Activated T-cell treated with anti-CD3 and anti-CD28 coated beads for 48 hours (primary cell): ENCODE measurements at regions not wholly inside any gene's neighbourhood (a gene's known extent, or its start where the extent isn't known, plus 50 kb on each side); places are given as distances from the start of the nearest gene placed in this dataset.

Source experiments
- DNase-seq: peaks from one replicate; pipeline ENCODE4 v3.0.0-alpha.2; 2020; ENCODE audit warnings: low read depth

DNA sequence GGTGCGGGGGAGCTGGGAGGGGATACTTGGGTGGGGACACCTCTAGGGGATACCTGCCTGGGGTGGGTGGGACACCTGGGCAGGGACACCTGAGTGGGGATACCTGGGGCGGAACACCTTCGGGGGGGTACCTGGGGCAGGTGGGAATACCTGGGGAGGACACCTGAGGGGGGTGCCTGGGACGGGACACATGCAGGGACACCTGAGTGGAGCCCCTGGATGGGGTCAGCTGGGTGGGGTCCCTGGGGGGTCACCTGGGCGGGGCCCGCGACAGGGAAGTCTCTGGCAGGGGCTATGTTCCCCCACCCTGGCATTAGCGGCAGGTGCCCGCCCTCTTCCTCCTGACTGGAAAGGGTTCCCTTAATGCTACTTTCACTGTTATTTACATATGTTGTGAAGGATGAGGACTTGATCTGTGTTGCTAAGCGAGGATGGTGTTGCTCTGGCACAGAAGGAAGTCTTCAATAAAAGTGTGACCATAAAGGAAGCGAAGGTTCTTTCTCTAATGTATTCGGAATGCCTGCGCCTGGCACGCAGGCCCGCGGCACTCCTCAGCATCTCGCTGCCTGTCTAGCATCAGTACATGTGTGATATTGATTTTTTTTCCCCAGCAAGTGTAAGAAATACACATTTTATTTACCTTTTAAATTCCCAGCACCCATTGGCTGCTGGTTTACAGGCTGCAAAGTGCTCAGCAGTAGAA lies 801.7 kb downstream of the BRD1 start:
- DNase-seq: no peak

DNA sequence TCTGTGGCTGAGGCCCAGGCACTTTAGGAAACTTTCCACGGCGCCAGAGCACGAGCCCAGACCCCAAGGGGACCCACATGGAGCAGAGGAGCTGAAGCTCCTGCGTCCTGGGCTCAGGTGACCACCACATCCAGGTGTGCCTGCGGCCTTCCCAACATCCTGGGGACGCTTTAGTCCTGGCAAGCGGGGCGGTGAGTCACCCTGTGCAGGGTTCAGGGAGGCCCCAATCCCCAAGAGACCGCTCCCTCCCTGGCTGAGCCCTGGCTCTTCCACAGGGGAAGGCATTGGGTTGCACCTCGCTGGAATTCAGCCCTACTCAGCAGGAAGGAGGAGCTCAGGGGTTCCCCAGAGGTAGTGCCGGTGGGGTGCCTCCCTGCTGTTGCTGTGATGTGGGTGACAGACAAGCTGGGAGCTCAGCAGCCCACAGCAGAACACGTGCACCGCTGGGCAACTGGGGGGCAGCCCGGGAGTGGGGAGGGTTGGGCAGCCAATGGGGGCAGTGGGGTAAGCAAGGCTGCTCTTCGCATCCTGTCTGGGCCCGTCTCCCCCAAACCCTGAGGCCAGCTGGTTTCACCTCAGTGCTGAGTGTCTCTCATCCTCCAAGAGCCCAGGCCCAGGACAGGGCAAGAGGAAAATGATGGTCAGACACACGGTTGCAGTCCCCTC lies 802.8 kb downstream of the BRD1 start:
- no peak for DNase-seq

DNA sequence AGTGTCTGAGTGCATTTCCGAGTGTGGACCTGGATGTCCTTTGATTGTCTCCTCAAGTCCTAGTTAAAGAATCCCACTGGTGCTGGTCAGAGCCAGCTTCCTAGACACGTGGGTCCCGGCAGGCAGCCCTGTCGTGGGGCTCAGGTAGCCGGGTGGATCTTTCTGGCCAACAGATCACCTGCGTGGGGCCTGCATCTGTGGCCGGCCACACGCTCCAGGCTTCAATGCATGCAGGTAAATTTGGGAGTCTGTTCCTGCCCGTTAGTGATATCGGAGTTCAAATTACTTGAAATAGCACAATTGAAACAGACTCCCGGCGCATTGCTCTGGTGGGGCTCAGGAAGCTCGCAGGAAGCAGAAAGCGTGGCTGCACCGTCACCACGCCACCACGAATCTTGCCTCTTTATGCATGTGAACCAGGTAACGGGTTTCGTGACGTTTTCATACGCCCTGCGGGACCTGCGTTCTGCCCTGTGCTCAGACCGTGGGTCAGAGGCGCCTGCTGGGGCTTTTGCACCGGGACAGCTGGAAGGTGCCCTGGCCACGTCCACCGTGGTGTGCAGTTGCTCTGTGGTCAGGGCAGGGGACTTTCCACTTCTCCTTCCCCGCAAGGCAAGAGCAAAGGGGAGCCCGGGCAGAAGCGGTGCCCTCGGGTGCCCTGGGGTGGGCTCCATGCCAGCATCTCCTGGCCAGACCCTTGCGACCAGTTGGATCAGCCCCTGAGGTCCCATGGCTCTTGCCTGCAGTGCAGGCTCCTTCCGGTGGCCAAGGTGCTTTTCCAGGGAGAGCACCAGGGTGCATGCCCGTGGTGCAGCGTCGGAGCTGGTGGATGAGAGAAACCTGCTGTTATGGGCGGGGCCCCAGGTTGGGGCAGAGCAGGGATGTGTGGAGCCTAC lies 803.5 kb downstream of the BRD1 start:
- no peak for DNase-seq

DNA sequence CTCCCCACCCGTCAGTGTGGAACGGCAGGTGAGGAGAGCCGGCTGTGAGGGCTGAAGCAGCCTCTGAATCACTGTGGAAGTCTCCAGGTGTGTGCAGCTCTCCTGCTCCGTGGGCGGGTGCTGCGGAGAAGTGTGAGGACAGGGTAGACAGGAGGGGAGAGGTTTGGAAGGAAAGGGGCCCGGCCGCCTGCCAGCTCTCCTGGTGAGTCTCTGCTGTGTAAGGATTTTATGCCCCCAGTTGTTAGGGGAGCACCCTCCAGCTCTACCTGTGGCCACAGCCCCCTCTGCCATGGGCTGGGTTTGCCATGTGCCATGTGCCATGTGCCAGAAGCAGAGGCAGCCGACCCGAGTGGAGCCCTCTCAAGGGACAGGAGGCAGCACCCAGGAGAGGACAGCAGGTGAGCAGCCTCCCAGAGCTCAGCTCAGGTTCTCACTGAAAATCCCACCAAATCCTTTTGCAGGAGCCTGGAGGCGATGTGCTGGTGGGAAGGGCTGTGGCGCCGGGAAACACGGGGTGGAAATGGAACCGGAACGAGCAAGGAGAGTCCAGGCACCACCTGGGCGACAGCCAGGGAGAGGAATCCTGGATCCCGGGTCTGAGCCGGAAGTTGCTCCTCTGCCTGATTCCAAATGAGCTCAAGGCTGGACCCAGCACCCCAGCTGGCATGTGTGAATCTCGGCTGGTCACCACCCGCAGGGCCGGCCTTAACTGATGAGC lies 804.4 kb downstream of the BRD1 start:
- DNase-seq: no peak

DNA sequence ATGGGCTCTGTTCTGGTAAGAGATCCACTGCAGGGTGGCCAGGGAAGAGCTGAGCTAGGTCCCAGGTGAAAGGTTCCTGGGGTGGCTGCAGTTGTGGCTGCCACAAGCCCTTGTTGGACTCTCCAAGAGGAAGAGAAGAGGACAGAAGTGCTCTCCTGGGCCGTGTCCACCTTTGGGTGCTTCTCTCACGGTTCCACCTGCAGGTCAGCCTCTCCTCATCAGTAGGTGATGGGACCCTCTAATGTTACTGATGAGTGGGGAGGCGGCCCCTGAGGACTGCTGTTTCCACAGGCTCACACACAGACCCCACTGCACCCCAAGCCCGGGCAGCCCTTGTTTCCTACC lies 804.9 kb downstream of the BRD1 start:
- no peak for DNase-seq

DNA sequence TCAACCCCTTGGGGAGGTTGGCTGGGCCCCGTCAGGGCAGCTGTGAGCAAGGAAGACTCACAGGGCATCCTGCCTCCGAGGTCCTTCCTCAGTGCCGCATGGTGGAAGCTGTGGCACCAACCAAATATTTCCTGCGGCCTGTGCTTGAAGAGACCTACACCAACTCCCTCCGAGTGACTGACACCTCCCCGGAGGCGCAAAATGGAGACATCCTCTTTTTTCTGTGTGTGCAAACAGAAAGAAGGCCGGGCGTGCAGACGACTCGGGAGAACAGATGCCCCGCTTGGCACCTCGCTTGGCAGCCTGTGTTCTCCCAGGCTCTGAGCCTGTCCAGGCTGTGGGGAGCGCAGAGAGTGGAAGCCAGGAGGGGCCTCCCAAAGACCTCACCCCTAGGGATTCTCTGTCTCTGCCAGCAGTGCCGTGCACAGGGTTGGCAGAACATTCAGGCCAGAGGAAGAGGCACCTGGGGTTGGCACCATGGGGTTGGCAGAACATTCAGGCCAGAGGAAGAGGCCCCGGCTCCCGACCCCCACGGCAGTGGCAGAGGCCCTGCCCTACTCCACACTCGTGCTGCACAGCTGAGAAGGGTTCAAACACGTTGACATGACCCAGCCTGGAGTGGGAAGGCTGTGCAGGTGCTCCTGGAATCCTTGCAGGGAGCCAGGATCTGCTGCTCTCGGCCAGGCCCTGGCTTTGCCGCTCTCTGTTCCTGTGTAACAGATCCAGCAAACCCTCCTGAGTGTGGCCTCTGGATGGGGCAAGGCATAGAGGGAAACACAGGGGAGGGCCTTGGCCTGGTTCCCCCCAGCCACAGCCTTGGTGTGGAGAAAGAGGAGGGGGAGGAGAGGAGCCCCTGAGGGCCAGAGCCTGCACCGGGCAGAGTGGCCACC lies 805.5 kb downstream of the BRD1 start:
- DNase-seq: no peak

DNA sequence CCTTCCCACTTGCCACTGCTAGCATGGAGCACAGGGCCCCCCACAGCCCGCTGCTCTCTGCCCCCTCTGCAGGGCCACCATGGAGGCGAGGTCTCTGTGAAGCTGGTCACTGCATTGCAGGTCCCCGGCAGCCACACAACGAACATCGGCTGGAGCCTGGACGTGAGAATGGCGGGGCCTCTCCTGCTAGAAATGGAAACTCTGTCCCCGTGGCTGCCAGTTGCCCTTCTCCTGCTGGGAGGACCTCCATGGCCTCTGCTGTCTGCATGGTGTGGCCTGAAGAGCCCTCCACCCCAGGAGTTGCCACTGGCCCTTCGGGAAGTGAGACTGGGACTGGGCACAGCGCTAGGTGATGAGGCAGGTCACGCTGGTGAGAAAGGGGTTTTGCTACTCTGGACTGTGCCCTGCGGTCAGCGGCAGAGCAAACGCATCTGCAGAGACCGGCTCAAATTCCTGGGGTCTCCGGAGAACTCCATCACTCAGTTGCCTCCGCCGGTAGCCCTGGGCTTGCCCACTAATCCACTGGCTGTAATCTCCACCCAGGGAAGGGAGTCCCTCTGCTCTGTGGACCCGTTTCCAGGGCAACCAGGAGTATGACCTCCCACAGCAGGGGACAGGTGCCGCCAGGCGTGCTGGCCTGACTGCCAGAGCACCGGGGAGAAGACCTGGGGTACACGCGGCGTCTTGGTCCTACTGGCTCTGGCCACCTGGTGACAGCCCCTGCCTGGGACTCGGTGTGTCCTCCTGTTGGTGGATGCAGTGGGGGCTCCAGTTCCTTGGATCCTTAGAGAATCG lies 806.3 kb downstream of the BRD1 start:
- no peak for DNase-seq

DNA sequence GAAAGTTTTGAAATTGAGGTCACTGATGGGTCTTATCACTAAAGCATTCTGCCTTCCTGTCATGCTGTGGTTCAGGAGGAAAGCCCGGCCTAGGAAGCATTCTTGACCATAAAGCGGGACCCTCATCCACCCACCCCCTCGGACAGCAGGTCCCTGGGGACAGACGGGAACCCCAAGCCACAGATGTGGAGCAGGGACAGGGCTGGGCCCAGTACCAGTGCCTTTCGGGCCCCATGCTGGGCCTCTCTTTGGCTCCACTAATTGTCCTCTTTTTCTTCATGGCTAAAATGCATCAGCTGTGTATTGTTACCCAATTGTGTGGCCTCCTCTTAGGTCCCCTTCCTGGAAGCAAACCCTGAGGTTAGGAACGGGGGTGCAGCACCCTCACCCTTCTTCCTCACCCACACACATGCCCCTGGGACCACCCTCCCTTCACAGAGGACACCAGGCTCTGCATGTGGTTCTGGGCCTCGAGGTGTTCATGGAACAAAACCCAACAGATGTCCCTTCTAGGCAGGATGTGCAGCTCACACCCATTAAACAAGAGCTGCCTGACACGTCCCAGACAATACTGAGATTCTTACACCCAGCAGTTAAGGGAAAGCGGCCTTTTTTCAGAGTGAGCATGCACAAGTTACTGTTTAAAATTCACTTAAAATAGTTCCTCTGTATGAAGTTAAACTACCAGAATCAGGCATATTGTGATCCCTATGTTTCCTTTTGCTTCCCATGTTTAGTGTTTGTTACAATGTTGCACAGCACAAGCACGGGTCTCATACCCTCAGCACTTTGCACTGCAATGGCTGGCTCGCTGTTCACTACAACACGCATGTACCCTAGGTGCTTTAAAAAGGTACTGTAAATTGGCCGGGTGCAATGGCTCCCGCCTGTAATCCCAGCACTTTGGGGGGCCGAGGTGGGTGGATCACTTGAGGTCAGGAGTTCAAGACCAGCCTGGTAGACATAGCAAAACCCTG lies 807.6 kb downstream of the BRD1 start:
- no peak for DNase-seq

DNA sequence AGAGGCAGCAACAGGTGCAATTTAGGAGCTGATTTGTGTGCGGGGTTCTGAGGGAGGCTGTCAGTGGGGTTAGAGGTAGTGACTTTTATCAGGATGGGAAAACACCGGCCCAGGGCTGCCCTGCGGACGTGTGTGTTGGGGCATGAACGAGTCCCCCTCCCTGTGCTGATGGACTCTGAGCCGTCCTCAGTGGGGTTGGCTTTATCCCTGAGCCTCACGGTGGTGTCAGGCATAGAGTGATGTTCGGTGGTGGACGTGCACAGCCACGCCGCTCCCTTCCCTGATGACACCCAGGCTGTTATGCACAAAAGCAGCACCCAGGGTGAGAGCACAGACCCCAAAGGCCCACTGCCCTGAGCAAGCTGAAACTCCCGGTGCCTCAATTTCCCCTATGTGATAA lies 809.1 kb downstream of the BRD1 start:
- no peak for DNase-seq

DNA sequence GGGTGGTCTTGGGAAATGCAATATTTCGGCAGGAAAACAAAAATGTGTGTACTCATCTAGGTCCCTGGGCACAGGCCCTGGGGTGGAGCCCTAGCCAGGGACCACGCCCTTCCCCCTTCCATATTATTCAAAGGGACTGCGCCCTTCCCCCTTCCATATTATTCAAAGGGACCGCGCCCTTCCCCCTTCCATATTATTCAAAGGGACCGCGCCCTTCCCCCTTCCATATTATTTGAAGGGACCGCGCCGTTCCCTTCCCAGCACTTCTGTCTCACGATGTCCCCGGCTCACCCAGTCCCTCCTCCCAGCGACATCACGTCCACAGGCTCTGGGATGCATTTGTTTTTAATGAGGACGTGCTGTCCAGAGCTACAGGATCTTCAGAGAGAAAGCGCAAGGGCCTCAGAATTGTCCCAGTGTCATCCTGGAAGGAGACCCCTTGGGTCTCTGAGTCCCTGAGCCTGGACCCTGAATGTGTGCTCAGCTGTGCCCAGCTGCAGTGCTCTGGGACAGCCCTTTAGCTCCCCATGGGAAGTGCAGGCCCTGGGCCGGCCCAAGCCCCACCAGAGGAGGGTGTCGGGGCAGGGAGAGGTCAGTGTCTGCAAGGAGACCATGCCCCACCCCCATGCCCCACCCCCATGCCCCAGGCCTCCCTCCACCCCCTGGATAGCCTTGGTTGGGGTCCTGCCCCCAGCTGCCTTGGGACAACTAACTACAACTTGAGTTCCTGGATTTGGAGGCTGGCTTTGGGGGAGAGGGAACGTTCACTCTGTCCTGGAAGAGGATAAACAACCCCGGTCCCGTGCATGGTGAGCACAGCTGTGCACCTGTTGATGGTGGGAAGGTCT lies 810.0 kb downstream of the BRD1 start:
- no peak for DNase-seq

DNA sequence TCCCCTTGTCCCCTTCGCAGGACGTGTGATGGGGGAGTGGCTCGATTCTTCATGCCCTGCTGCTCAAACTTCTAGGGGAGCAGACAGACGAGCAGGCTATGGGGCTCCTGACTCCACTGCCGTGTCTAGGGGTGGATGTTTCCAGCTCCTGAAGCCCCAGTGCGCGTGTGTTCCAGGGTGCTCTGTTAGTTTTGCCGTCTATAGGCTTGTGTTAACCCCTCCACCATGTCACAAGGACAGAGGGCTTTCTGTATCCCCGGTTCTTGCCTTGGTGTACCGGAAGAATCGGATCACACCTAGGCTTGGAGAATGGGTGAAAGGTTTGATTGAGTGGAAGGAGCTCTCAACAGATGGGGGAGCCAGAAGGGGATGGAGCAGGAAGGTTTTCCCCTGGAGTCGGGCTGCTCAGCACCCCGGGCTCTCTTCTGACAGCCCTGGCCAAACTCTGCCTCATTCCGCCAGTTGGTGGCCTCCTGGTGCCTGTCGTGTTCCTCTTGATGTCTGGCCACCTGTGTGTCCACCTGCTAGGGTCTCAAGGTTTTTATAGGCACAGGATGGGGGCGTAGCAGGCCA lies 810.7 kb downstream of the BRD1 start:
- DNase-seq: no peak

DNA sequence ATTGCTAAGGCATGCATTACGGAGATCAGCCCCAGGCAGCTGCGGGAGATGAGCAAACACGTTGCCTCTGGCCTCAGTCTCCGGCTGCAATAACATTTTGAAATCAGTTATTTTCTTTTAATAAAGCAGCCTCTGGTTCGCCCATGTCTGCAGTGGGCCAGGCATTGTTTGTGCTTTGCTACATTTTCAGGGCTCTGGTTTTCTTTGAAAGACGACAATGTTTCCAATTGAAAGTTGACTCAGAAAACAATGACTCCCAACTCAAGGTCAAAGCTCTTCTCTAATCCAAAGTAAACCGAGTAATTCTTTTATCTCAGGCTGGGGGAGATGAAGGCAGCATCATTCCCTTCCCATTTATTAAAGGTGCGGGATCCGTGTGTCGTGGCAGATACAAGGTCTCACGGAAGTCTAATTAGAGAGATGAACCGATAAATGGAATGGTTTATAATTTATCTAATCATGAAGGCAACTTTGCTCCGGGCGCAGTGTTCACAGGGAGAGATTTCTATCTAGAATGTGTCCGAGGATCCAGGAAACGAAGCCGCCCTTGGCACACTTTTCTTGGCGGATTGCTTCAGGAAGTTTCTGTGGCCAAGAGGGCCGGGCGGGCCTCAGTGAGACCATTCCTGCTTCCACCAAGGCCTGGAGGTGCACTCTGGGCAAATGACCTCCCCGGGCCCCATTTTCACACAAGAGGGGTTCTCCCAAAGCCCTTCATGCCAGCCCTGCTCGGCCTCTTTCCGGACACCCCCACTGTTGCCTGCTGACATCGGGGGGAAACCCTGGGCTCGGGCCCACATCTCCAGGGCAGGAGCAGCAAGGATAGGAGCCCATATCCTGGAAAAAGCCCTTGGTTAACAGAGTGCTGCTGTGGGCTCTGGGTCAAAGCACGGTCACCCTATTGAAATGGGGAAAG lies 811.4 kb downstream of the BRD1 start:
- DNase-seq: no peak

DNA sequence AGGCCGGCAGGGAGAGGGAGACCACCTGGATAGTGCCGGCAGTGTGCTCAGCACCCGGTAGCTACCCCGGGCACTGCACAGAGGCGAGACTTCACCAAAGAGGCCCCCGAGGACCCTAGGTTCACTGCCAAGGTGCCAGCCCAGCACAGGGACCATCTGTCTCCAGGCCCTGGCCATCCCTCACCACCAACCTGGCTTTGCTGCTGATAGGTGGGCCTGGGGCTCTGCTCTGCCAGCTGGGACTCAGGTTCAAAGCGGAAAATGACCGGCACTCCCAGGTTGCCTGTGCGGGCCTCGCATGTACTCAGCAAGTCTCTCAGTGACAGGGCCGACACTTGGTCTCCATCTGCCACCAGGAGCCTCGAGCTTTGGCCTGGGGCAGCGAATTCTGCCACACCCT lies 812.2 kb downstream of the BRD1 start:
- no peak for DNase-seq

DNA sequence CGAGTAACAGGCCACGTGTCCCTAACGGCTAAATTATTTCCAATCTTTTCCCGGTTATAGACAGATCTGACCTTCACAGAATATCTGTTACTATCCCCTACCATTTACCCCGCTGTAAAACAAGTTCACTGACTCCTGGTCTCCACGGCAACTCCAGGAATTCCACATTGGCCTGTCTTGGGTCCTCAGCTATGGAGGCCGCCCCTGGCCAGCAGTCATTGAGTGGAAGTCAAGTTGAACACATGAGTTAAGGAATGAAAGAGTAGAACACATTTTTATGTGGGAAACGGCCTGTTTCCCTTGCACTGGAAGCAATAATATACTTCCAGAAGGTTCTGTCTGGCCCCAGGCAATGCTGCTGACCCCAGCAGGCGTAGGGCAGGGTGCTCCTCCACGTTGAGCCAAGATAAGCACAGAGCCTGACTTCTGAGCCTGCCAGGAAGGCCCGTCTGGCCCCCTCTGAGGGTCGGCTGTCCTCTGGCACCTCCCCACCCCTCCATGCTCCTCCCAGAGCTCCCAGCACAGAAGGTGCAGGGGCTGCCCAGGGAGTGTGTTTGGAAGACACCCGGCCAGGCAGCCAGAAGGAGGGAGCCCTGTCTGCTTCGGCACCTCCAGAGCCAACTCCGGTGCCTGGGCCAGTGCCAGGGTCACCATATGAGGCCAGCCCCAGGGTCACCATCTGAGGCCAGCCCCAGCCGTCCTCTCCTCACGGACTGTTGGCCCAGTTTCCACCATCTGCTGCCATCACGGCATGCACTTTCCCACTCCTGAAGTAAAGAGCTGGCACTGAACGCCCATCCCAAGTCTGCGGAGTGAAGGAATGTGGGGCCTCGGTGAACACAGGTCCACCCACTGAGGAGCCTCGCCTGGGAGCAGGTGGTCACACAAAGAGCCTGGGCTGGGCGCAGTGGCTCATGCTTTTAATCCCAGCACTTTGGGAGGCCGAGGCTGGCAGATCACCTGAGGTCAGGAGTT lies 813.2 kb downstream of the BRD1 start:
- no peak for DNase-seq

DNA sequence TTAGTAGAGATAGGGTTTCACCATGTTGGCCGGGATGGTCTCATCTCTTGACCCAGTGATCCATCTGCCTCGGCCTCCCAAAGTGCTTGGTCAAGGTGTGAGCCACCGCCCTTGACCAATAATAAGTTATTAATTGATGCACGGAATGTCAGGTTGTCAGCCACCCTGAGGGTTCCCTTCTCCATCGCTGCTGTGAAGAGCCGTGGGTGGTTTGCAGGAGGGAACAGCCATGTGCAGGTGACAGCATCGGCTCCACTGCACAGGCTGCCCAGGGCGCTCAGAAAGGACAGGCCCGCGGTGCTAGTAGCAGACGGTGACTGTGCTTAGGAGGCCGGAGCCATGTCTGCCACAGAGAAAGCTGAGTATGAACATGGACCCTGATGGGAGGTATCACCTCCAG lies 814.0 kb downstream of the BRD1 start:
- no peak for DNase-seq
